SKM-1 treated with dmso at 0.1 percent for 144 hours (cell line): ENCODE measurements at regions not wholly inside any gene's neighbourhood (a gene's known extent, or its start where the extent isn't known, plus 50 kb on each side); places are given as distances from the start of the nearest gene placed in this dataset.

Experiments used
- DNase-seq: peaks from one replicate; lab custom pipeline; 2025; ENCODE audit not compliant: unreplicated experiment; lab: John Stamatoyannopoulos, UW

DNA sequence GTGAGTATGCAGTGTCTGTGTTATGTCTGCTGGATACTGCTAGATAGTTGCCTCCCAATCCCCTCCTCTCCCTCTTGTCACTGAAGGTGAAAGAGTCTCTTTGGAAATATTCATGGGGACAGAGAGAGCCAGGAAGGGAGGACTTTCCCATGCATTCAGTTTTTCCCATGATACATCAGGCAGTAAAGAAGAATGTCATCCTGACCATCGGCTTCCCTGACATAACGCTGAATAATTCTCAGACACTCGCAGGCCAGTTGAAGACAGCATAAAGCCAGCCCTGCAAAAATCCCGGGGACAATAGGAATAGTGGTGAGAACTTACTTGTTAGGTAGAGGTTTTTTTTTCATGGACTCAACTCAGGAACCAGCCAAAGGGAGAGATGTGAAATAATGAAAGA, 58.1 kb downstream of the KLF4 start:
- no peak for DNase-seq

DNA sequence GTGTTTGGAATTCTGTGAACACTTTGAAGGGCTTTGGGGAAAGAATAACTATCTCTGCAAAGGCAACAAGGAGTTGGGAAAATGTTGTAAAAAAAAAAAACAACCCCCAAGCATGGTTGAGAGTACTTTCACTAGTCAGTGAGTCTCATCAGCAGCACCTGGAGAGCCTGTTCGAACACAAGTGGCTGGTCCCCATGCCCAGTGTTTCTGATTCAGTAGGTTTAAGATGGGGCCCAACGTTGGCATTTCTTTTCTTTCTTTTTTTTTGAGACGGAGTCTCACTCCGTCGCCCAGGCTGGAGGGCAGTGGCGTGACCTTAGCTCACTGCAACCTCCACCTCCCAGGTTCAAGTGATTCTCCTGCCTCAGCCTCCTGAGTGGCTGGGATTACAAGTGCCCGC, 59.5 kb downstream of the KLF4 start:
- no peak for DNase-seq

DNA sequence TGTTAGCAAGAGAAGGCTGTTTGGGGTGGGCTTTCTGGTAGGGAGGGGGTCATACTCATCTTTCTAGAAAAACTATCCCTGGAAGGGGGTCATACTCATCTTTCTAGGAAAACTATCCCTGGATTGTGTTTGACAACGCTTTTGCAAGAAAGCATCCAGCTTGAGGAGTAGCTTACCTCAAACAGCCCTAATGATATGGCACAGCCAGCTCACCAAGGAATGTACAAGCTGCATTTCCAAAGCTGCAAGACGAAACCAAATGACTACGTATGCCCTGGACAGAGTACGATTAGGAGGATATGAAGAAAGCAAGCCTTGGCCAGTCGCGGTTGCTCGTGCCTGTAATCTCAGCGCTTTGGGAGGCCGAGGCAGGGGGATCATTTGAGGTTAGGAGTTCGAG, 63.4 kb downstream of the KLF4 start:
- no peak for DNase-seq

DNA sequence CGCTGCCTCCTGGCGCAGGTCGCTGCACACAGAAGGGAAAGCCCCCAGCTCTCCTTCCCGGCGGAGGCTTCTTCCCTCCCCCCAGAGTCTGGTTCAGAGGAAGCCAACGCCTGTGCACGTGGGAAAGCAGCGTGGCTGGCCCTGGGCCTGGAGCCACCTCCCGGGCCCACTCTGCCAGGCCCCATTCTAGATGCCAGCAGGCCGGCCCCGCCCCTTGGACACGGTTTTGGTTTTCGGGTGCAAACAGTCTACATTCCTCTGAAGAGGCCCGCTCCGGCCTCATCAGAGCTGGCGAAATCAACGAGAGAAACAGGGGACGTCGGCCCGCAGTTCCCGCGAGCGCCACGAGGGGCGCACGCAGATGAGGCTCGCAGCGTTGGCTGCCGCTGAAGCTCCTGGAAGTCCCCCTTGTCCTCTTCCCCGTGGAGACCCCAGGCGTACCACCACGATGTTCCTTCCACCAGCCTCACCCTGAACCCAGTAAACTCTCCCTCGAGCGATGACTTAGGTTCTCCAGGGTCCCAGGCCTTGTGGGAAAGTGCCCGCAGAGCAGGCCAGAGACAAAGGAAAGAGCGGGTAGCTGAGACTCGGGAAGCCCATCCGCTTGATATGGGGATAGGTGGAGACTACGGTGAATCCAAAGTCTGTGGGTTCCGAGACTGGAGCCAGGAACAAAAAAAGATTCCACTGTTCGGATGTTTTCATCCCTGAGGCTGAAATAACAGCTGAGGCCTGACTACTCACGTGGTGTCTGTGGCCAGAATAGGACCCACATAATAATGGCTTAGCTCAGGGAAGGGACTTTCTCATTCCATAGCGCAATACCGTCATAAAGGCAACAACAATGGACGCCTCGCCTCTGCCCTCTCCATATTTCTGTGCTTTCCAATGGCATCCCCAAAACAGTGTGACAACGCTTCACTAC, 64.2 kb downstream of the KLF4 start:
- peak; percentile 7 for DNase-seq

DNA sequence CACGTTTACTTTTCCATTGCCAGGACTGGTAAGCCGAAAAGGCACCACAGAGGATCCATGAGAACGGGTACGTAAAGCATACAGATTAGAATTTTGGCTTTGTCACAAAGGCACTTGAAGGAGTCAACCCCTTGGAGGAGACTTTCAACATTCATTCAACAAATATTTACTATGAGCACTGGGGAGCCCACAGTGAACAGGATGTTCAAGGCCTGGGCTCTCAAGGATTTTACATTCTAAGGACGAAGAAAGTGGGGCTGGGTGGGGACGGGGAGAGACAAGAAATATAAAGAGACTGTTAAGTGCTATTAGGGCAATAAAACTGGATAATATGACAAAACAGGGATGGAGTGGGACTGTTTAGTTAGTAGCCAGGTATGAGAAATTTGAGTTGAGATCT, 66.0 kb downstream of the KLF4 start:
- no peak for DNase-seq

DNA sequence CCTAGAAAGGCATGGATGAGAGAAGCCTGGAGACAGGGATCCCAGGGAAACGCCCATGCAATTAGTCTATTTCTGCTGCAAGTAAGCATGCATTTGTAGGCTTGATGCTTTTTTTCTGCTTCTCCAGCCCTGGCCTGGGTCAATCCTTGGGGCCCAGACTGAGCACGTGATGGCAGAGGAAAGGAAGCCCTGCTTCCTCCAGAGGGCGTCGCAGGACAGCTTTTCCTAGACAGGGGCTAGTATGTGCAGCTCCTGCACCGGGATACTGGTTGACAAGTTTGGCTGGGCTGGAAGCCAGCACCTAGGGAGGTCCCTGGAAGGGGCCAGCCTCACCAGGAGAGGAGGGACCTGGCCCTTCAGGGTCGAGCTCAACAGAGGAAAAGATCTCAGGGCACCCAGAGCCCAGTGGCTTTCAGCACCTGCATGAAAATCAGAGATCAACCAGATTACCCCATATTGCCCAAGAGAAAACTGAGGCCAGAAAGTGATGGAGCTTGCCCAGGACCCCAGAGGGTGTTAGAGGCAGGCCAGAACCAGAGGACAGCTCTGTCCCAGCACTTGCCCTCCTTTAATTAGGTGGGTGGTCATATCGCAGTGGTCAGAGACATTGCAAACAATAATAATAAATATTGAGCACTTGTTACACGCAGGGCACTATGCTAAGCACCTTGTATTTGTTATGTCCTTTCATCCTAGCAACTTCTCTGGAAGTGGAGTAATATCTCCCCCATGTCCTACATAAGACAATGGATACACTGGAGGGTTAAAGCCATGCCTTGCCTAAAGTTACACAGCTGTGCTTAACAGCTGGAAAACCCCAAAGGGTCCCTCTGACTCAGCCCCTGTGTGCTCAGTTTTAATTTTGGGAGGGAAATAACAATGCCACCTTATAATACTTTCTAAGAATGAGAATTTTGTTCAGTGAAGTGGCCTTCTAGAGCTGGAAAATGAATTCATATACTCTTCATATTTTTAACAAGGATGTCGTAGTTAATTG, 67.1 kb downstream of the KLF4 start:
- DNase-seq, result peak; percentile 41

DNA sequence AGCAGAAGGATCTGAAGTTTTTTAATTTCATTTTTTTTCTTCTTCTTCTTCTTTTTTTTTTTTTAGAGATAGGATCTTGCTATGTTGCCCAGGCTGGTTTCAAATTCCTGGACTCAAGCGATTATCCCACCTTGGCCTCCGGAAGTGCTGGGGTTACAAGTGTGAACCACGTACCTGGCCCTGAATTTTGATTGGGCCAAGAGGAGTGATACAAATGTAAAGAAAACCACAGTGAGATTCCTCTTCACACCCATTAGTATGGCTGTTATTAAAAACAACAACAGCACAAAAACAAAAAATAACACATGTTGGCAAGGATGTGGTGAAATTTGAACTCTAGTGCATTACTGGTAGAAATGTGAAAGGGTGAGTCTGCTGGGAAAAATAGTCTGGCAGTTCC, 79.1 kb downstream of the KLF4 start:
- DNase-seq, result no peak

DNA sequence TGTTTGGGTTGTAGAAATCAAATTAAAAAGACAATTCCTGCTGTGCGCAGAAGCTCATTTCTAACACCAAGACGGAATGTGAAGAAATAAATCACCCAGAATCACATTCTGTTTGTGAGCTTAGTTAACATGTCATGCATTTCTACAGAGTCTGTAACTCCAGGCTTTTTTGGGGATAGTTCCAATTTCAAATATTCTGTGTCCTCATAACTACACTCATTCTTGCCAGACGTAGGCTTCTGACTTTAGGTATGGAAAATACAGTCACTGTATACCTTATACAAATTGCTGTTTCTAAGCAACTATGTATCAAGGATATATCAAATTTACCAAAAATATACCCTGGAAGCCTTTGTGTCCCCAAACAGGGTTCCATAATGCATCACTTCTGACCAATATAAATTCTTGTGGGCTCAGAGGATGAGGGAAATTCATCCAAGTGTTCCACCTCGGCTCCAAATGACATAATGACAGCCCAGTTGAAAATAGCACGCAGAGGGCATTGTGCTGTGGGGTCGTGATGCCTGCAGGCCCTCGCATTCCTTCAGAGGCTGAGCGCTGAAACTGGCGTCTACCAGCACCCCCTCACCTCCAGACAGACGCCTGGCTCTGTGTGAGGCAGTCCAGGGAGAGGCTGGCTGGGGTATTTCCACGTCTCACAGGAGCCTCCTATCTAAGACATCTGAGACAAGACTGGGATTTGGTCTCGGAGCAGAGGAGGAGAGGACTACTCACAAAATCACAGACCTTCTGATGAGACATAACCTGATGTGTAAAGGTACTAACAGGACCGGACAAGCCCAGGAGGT, 79.8 kb downstream of the KLF4 start:
- no peak for DNase-seq

DNA sequence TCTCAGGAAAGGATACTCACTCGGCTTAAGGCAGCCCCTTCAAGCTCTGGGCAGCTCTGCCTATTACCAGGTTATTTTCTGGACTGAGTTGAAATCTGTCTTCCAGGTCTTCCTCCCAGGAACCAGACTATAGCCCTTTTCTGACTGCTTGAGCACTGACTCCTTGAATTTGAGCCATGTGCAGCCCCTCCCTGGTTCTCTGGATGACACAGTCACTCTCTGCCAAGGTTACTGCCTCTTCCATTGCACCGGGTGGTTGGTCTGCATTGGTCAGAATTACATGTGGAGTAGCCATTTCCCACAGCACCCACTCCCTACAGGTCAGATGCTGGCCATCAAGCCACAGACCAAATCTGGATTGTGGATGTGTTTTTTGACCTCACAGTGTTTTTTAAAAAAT, 81.9 kb downstream of the KLF4 start:
- no peak for DNase-seq

DNA sequence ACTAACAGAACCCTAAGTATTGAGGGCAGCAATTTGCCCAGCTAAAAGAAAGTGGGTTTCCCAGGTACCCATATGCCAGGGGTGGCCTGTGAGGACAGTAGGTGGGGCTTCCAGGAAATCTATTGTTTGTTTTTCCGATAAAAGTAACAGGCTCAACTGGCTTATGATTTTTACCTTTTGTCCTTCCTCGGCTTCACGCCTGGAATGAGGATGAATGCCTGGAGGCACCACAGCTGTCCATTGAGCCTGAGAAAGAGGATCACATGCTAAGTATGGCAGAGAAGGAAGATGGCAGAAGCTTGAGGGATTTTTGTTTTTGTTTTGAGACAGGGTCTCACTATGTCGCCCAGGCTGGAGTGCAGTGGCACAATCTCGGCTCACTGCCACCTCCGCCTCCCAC, 84.1 kb downstream of the KLF4 start:
- DNase-seq, result no peak

DNA sequence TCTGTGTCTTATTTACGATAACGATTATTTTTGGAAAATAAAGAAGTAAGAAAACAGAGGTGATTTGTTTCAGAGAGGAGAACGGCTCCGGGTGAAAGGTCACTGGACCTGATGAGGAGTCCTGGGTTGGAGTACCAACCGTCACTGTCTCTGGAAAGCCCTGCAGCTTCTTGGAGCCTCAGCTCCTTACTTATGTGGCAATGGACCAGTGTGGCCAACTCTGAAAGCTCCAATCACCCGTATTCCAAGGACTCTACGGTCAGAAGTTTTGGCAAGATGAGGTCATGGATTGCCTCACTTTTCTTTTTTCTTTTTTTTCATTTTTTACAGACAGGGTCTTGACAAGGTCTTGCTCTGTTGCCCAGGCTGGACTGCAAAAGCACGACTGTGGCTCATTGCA, 84.8 kb downstream of the KLF4 start:
- no peak for DNase-seq

DNA sequence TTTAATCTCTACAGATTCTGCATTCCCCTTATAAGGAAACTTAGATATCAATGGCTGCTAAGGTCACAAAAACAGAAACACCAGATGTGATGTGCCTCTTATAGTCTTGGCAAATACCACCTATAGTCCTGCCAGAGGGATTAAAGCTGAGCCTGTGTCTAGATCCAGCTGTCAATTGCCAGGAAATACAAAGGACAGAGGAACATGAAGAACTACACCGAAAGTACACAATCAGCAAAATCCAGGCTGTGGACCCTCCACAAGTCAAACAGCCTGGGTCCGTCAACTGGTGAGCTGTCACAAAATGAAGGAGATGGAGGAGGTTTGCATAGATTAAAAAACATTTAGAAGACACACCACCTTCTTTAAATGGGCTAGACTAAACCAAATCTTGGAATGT, 85.4 kb downstream of the KLF4 start:
- no peak for DNase-seq

DNA sequence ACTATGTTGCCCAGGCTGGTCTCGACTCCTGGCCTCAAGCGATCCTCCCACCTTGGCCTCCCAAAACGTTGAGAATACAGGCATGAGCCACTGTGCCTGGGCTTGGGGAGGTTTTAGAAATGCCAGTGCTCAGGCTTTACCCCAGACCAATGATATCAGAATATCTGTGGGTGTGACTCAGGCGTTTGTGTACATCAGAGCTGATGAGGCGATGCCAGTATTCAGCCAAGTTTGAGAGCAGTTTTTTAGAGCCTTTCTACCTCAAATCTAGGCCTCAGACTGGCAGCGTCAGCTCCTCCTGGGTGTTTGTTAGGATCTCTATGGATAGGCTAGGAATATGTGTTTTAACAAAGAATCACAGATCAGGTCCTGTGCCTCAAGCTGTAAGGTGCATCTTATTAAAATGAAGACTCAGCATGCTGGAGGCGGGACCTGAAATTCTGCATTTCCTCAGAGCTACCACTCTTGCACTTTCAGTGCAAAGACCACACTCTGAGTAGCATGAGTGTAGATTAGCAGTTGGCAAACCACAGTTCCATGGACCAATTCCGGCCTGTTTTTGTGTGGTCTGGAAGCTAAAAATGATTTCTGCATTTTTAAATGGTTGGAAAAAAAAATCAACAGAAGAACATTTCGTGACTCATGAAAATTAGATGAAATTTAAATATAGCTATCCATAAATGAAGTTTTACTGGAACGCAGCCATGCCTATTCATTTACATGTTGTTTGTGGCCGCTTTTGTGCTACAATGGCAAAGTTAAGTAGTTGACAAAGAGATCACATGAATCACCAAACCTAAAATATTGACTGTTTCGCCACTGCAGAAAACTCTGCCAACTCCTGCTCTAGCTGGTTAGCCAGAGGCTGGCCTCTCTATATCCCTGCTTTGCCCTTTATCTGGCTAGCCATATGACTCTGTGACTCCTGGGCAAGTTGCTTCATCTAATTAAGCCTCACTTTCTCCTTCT, 92.2 kb downstream of the KLF4 start:
- no peak for DNase-seq

DNA sequence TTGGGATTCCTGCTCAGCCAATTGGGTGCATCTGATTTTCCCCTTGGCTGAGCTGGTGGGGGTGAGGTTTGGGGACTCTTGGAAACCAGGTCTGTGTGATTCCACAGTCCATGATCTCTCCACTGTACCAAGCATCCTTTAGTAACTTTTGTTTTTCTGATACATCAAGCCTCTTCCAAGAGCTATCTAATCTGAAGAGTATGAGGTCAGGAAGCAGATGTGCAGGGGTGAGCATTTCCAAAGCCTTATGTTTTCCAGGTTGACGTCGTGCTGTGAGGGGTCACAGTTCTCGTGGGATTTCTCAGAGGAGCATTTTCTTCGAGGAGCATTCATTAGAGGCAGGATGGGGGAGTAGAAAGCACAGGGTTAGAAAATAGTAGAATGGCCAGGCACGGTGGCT, 95.3 kb downstream of the KLF4 start:
- no peak for DNase-seq

DNA sequence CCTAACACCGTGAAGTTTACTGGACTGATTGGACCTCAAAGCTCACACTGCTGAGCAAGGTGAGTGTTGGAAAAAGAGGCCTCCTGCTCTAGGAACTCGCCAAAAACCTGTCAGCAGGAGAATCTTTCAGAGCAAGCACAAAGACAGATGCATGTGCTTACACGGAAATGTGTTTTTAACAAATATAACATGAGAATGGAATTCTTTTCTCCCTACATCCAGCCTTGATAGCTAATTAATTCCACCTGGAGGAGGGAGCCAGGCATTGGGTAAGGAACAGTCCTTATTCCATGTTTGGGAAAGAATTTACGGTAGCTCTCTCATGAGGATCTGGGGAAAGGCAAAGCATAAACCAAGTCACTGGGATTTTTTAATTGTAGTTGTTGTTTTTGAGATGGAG, 98.8 kb downstream of the KLF4 start:
- no peak for DNase-seq

DNA sequence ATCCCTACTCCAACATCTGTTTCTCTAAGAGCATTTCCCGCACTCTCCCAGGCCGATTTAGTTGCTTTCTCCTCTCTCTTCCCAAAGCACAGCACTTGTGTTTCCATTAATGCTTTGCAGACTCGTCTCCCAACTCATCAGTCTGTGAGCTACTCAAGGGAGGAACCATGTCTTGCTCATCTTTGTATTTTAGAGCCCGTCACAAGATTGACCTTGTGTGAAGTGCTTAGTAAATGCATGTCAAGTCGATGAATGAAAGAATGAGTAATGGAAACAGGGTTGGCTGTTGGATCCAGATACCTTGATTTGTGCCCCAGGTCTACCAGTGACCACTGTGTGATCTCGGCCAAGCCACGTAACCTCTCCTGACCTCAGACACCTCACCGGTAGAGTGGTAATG, 99.3 kb downstream of the KLF4 start:
- no peak for DNase-seq

DNA sequence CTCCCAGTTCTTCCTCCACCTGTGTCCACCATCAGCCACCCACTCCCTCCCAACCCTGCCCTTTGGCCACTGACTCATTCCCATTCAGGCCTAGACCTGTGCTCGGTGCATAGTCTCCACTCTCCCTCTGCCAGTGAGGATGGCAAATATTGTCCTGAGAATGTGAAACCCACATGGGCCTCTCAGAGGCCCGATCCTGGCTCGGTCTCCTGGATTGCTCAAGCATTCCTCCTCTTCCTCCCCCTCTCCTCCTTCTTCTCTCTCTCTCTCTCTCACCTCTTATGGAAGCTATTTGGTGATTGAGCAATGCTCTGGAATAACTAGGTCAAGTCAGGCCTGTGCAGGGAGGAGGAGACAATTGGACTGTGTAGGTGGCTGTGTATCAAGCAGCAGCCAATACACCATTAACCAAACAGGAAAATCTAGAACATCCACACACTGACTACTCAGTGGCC, 99.9 kb downstream of the KLF4 start:
- DNase-seq, result no peak

DNA sequence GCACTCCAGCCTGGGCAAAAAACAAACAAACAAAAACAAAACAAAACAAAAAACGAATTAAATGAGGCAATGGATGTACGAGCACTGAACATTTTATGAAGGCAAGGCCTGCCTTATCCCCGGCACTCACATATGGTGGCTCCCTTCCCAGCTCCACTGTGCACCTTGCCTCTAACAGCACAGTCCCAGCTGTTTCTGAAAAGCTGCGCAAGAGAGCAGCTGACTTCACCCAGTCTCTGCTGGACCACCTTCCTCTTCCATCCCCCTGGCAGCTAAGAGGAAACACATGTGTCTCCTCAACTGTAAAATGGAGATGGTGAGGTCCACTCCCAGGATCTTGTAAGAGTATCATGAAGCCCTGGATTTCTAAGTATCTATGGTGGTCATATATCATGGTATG, 100.7 kb downstream of the KLF4 start:
- no peak for DNase-seq

DNA sequence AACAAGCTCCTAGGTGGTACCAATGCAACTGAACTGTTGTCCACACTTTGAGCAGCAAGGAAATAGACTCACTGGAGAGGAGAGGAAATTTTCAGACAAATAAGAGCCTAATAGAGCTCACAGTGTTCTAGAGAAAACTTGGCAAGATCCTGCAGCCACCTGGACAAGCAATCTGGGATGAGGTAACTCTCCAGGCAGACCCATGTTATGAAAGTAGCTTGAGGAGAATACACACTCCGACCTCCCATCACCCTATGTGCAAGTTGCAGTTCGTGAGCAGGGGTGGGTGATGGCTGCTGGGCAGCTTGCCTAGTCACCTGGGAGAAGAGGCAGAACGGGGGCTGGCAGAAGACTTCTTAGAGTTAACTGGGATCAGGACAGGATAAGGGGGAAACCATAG, 102.2 kb downstream of the KLF4 start:
- no peak for DNase-seq

DNA sequence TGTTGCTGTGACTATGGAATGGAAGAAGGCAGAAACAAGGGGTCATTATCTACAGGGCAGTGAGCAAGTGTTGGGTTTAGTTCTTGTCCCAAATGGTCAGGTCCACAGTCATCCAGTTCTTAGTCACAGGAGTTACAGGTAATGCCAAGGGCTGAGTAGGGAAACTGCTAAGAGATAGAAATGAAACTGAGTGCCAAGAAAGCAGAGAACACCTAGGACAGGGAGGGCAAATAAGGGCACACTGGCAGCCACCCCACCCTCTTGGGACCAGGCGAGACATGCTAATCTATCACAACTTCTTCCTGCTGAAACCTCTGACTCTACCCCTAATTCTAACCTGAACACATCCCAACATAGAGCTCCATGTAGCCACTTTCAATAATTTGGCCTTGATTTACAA, 103.2 kb downstream of the KLF4 start:
- DNase-seq, result no peak
